Endothelial cell of umbilical vein (primary cell): ENCODE measurements at regions not wholly inside any gene's neighbourhood (a gene's known extent, or its start where the extent isn't known, plus 50 kb on each side); places are given as distances from the start of the nearest gene placed in this dataset.

Experiments
- BruUV-seq: library from RNA; stranded (reverse); fragments of 400-500 nt; replicated peaks from 2 replicates; lab custom pipeline; 2021; lab: Mats Ljungman, UMichigan
- CTCF ChIA-PET: fragments of 300-600, 350-600 bp; sonication (Branson Sonifier 250); formaldehyde crosslinking; loops from one replicate; lab custom pipeline; 2021; ENCODE audit warnings: antibody characterized with exemption, inconsistent platforms; lab: Charles Lee
- POLR2A ChIA-PET: fragments of 300-600, 350-600 bp; sonication (Branson Sonifier 250); formaldehyde crosslinking; loops from one replicate; lab custom pipeline; 2021; ENCODE audit warnings: antibody characterized with exemption, inconsistent platforms; lab: Charles Lee
- DNase-seq: peaks from one replicate; pipeline ENCODE4 v3.0.0-alpha.2; 2011; ENCODE audit warnings: low read depth, low spot score
- FAIRE-seq: peaks from 2 replicates; lab custom pipeline; 2011; peaks lifted over from hg19 to GRCh38; lab: Jason Lieb, UNC
- H2AFZ ChIP-seq: 2 replicates; pipeline ENCODE4 v1.6.0; 2012; ENCODE audit warnings: low read depth, low read length, control low read depth, inconsistent platforms
- H3K27ac ChIP-seq: 2 replicates; pipeline ENCODE4 v1.5.1; 2011; ENCODE audit warnings: low read depth, mild to moderate bottlenecking, control low read depth, low read length, moderate library complexity; ENCODE audit not compliant: insufficient read depth
- H3K27me3 ChIP-seq, 2 experiments: 2 replicates each; pipeline versions ENCODE4 v1.6.0 to v1.6.1; 2011; ENCODE audit warnings: low read length in 2 of 2, mixed read lengths in 1 of 2; ENCODE audit not compliant: control insufficient read depth in 2 of 2, insufficient read depth in 2 of 2
- H3K36me3 ChIP-seq, 2 experiments: 2 replicates in 1 of 2; 3 replicates in 1 of 2; pipeline ENCODE4 v1.5.1; 2011; ENCODE audit warnings: low read length in 2 of 2, mild to moderate bottlenecking in 1 of 2, moderate library complexity in 1 of 2; ENCODE audit not compliant: control insufficient read depth in 2 of 2, insufficient read depth in 2 of 2; ENCODE audit errors: extremely low read depth in 1 of 2
- H3K4me1 ChIP-seq: 3 replicates; pipeline ENCODE4 v1.5.1; 2011; ENCODE audit warnings: mild to moderate bottlenecking, low read length; ENCODE audit not compliant: control insufficient read depth, insufficient read depth; ENCODE audit errors: extremely low read depth
- H3K4me2 ChIP-seq: 2 replicates; pipeline ENCODE4 v1.6.1; 2011; ENCODE audit warnings: low read length, control low read depth, mixed read lengths; ENCODE audit not compliant: insufficient read depth
- H3K4me3 ChIP-seq, 3 experiments: fragments of 200-600 bp in 1 of 3; sonication (generic), shearing (Covaris generic) in 1 of 3; replicated peaks in 1 of 3; 2 replicates each; pipeline ENCODE4 v1.5.1; 2011 to 2016; ENCODE audit warnings: control low read depth in 3 of 3, low read length in 3 of 3, mild to moderate bottlenecking in 2 of 3, inconsistent platforms in 1 of 3, low read depth in 1 of 3, moderate library complexity in 1 of 3; ENCODE audit not compliant: insufficient read depth in 1 of 3
- H3K79me2 ChIP-seq: 2 replicates; pipeline ENCODE4 v1.6.0; 2012; ENCODE audit warnings: low read length, inconsistent platforms; ENCODE audit not compliant: control insufficient read depth, insufficient read depth
- H3K9ac ChIP-seq: replicated peaks from 2 replicates; pipeline ENCODE3; 2011; ENCODE audit warnings: low read length, control low read depth; ENCODE audit not compliant: insufficient read depth; ENCODE audit errors: extremely low read depth
- H3K9me1 ChIP-seq: replicated peaks from 3 replicates; pipeline ENCODE4 v1.6.0; 2011; ENCODE audit warnings: mild to moderate bottlenecking, low read length; ENCODE audit not compliant: control insufficient read depth, insufficient read depth; ENCODE audit errors: extremely low read depth
- H3K9me3 ChIP-seq: replicated peaks from 2 replicates; pipeline ENCODE4 v1.5.1; 2012; ENCODE audit warnings: low read length, inconsistent platforms; ENCODE audit not compliant: control insufficient read depth, insufficient read depth
- H4K20me1 ChIP-seq: replicated peaks from 2 replicates; pipeline ENCODE3; 2011; ENCODE audit warnings: mild to moderate bottlenecking, low read length; ENCODE audit not compliant: control insufficient read depth, insufficient read depth; ENCODE audit errors: extremely low read depth
- CTCF ChIP-seq, 2 donors: IDR thresholded peaks; 1 replicate in 1 of 2; 2 replicates in 1 of 2; pipeline ENCODE4 v1.5.1; 2011; ENCODE audit warnings: low read length in 2 of 2, mild to moderate bottlenecking in 2 of 2, moderate library complexity in 2 of 2, control low read depth in 1 of 2, inconsistent platforms in 1 of 2, low read depth in 1 of 2; ENCODE audit not compliant: insufficient read depth in 1 of 2; ENCODE audit errors: extremely low read depth in 1 of 2
- EZH2 ChIP-seq: IDR thresholded peaks from 2 replicates; pipeline ENCODE4 v1.6.1; 2012; ENCODE audit warnings: borderline replicate concordance, low read depth, mild to moderate bottlenecking, moderate library complexity, low read length, inconsistent platforms; ENCODE audit not compliant: severe bottlenecking
- FOS ChIP-seq: IDR thresholded peaks from 2 replicates; pipeline ENCODE4 v1.6.1; 2011; ENCODE audit warnings: mild to moderate bottlenecking, low read length, moderate library complexity, borderline replicate concordance; ENCODE audit not compliant: insufficient read depth
- GATA2 ChIP-seq: IDR thresholded peaks from 2 replicates; pipeline ENCODE4 v1.7.0; 2011; ENCODE audit warnings: low read depth, mild to moderate bottlenecking, moderate library complexity, mixed read lengths, low read length; ENCODE audit not compliant: insufficient read length, insufficient read depth
- JUN ChIP-seq: IDR thresholded peaks from 2 replicates; pipeline ENCODE4 v1.6.1; 2011; ENCODE audit warnings: borderline replicate concordance, low read depth; ENCODE audit not compliant: insufficient read length, insufficient read depth
- MYC ChIP-seq: IDR thresholded peaks from one replicate; pipeline ENCODE4 v1.6.1; 2011; ENCODE audit warnings: mild to moderate bottlenecking, low read depth, low read length
- POLR2A ChIP-seq: IDR thresholded peaks from 2 replicates; pipeline ENCODE4 v1.6.1; 2012; ENCODE audit warnings: low read depth, mild to moderate bottlenecking, control low read depth, low read length
- POLR2AphosphoS5 ChIP-seq: IDR thresholded peaks from 2 replicates; pipeline ENCODE4 v1.6.1; 2012; ENCODE audit warnings: low read depth, mild to moderate bottlenecking, control low read depth, low read length, moderate library complexity; ENCODE audit not compliant: insufficient read depth
- dilution Hi-C: fragments of 300-500 bp; cut with MboI; formaldehyde crosslinking; loops from one replicate; pipeline ENCODE4 v1.15.0; 2019; ENCODE audit warnings: low sequenced_read_pairs; ENCODE audit not compliant: extremely low pct_ligation_motif_present
- intact Hi-C: fragments of 100-400 bp; cut with micrococcal nuclease; formaldehyde crosslinking; loops from one replicate; pipeline ENCODE4 v1.10.0; 2022
- TF ChIP-seq, protein P1 (sequence below): IDR thresholded peaks from 2 replicates; pipeline ENCODE4 v1.6.1; 2011; ENCODE audit not compliant: insufficient read depth, insufficient read length

DNA sequence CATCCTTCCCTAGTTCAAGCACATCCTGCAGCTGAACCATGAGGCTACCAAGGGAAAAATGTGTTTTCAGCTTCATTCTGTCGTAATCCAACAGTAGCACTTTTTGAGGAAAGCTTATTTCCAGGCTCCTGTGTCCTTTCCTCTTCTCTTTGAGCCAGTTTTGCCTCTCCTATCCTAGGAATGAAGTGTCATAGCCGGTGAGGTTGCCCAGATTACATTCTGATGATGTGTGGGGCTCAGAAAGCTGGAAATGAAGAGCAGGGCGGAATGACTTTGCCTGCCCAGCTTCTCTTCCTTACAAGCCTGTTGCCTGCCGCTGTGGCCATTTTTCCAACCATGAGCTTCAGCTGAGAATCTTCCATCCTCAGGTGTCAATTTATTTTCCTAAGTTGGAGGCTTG lies 381.8 kb downstream of the NUAK1 start:
- H3K9me3 ChIP-seq = no peaks in the 10 kb centered on the region
- H3K4me1 ChIP-seq = peaks cover 16% of the 10 kb centered on the region
- no peak overlapping the region for H2AFZ ChIP-seq
- ChIA-PET POLR2A (no interaction called here), CTCF (interaction anchor here (1.0 kb wide), 2 partner anchors 18 to 337 kb away, joined by 3 to 4 read pairs; no protein-coding TSS in a partner anchor)
- no peaks in the 10 kb centered on the region for H4K20me1 ChIP-seq
- TF ChIP-seq POLR2AphosphoS5 (no peak), GATA2 (no peak), EZH2 (no peak), CTCF (IDR thresholded peaks at IDR 0.05; ENCODE audit: extremely low read depth in 1 of 2, insufficient read depth in 1 of 2, low read depth in 1 of 2, low read length in 2 of 2) (no peak), FOS (no peak), JUN (no peak), MYC (no peak), POLR2A (no peak)
- TF ChIP-seq, protein P1, sequence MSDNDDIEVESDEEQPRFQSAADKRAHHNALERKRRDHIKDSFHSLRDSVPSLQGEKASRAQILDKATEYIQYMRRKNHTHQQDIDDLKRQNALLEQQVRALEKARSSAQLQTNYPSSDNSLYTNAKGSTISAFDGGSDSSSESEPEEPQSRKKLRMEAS = no peak
- dilution Hi-C loops = no loop called here
- no peaks in the 10 kb centered on the region for H3K36me3 ChIP-seq
- no peak overlapping the region for H3K27ac ChIP-seq
- H3K9ac ChIP-seq = no peak overlapping the region
- H3K9me1 ChIP-seq = no peaks in the 10 kb centered on the region
- DNase-seq (no peak), FAIRE-seq (no peak)
- H3K4me3 ChIP-seq = no peak overlapping the region
- H3K27me3 ChIP-seq = peaks cover 0 to 34% of the 10 kb centered on the region in 2 experiments
- H3K79me2 ChIP-seq = no peaks in the 10 kb centered on the region
- BruUV-seq = no TSS peak
- H3K4me2 ChIP-seq = no peak overlapping the region
- intact Hi-C loops = no loop called here
